SK-N-SH treated with all-trans-retinoic acid at 6 μM for 48 hours (cell line): ENCODE measurements at regions not wholly inside any gene's neighbourhood (a gene's known extent, or its start where the extent isn't known, plus 50 kb on each side); places are given as distances from the start of the nearest gene placed in this dataset.
A peak's percentile ranks its signal among the peaks of the same experiment; 100 is the strongest.

Experiments used
- ATAC-seq: fragments of 200-7000 bp; cut with Tn5 transposase; 3 replicates; pipeline ENCODE4 v1.9.1; 2020; ENCODE audit warnings: mild to moderate bottlenecking, moderate library complexity
- ARNTL ChIP-seq: fragments of 450-650 bp; formaldehyde crosslinking; IDR thresholded peaks from 2 replicates; pipeline ENCODE4 v1.5.0; 2020; ENCODE audit warnings: low read depth, mild to moderate bottlenecking, moderate library complexity, borderline replicate concordance
- BACH2 ChIP-seq: fragments of 250-450 bp; sonication (Bioruptor Pico); IDR thresholded peaks from 2 replicates; pipeline ENCODE4 v1.9.0; 2021; ENCODE audit warnings: mild to moderate bottlenecking, borderline replicate concordance
- GLIS3 ChIP-seq: fragments of 250-450 bp; sonication (Bioruptor Pico); IDR thresholded peaks from 2 replicates; pipeline ENCODE4 v1.5.0; 2020; ENCODE audit warnings: mild to moderate bottlenecking, moderate library complexity
- ISL1 ChIP-seq: fragments of 250-450 bp; sonication (Bioruptor Pico); IDR thresholded peaks from 2 replicates; pipeline ENCODE4 v2.1.2; 2022; ENCODE audit warnings: mild to moderate bottlenecking, moderate library complexity
- OSR1 ChIP-seq: fragments of 250-450 bp; sonication (Bioruptor Pico); IDR thresholded peaks from 2 replicates; pipeline ENCODE4 v1.8.0; 2022; ENCODE audit warnings: moderate library complexity, mild to moderate bottlenecking, inconsistent platforms
- RARB ChIP-seq: fragments of 250-450 bp; sonication (Bioruptor Pico); IDR thresholded peaks from 2 replicates; pipeline ENCODE4 v1.8.0; 2021; ENCODE audit warnings: mild to moderate bottlenecking, moderate library complexity
- SNAI2 ChIP-seq: fragments of 250-450 bp; sonication (Bioruptor Pico); IDR thresholded peaks from 2 replicates; pipeline ENCODE4 v1.5.0; 2020; ENCODE audit warnings: mild to moderate bottlenecking, moderate library complexity
- TCF4 ChIP-seq: fragments of 250-450 bp; sonication (Bioruptor Pico); IDR thresholded peaks from 2 replicates; pipeline ENCODE4 v1.8.0; 2021; ENCODE audit warnings: mild to moderate bottlenecking, moderate library complexity, borderline replicate concordance
- TOX ChIP-seq: fragments of 250-450 bp; sonication (Bioruptor Pico); IDR thresholded peaks from 2 replicates; pipeline ENCODE4 v1.8.0; 2021; ENCODE audit warnings: mild to moderate bottlenecking, moderate library complexity, borderline replicate concordance
- ZC3H10 ChIP-seq: fragments of 250-450 bp; sonication (Bioruptor Pico); IDR thresholded peaks from 2 replicates; pipeline ENCODE4 v1.5.1; 2021; ENCODE audit warnings: mild to moderate bottlenecking, moderate library complexity
- ZFP3 ChIP-seq: fragments of 250-450 bp; sonication (Bioruptor Pico); IDR thresholded peaks from 2 replicates; pipeline ENCODE4 v1.5.0; 2020; ENCODE audit warnings: mild to moderate bottlenecking, moderate library complexity
- ZFP30 ChIP-seq: fragments of 450-650 bp; formaldehyde crosslinking; IDR thresholded peaks from 2 replicates; pipeline ENCODE4 v1.5.0; 2022; ENCODE audit warnings: mild to moderate bottlenecking, moderate library complexity
- ZNF565 ChIP-seq: fragments of 450-650 bp; formaldehyde crosslinking; conservative IDR thresholded peaks from 2 replicates; pipeline ENCODE4 v1.5.0; 2020; ENCODE audit warnings: low read depth, mild to moderate bottlenecking, moderate library complexity
- ZNF70 ChIP-seq: fragments of 450-650 bp; formaldehyde crosslinking; IDR thresholded peaks from 2 replicates; pipeline ENCODE4 v1.5.0; 2020; ENCODE audit warnings: mild to moderate bottlenecking, moderate library complexity
- ZNF8 ChIP-seq: fragments of 450-650 bp; formaldehyde crosslinking; IDR thresholded peaks from 2 replicates; pipeline ENCODE4 v1.5.0; 2020; ENCODE audit warnings: mild to moderate bottlenecking, moderate library complexity
- TF ChIP-seq, protein P1 (sequence below): fragments of 250-450 bp; sonication (Bioruptor Pico); IDR thresholded peaks from 2 replicates; pipeline ENCODE4 v1.8.0; 2021; ENCODE audit warnings: low read depth, mild to moderate bottlenecking, moderate library complexity, borderline replicate concordance
- TF ChIP-seq, protein P2 (sequence below): fragments of 250-450 bp; sonication (Bioruptor Pico); IDR thresholded peaks from 2 replicates; pipeline ENCODE4 v1.5.1; 2020; ENCODE audit warnings: low read depth, mild to moderate bottlenecking, moderate library complexity
- TF ChIP-seq, protein P3 (sequence below): fragments of 250-450 bp; sonication (Bioruptor Pico); IDR thresholded peaks from 2 replicates; pipeline ENCODE4 v1.5.0; 2020; ENCODE audit warnings: mild to moderate bottlenecking, moderate library complexity
- TF ChIP-seq, protein P4 (sequence below): fragments of 250-450 bp; sonication (Bioruptor Pico); IDR thresholded peaks from 2 replicates; pipeline ENCODE4 v1.5.1; 2021; ENCODE audit warnings: mild to moderate bottlenecking, moderate library complexity
- TF ChIP-seq, protein P5 (sequence below): fragments of 250-450 bp; sonication (Bioruptor Pico); IDR thresholded peaks from 2 replicates; pipeline ENCODE4 v1.8.0; 2020; ENCODE audit warnings: mild to moderate bottlenecking, moderate library complexity, borderline replicate concordance

DNA sequence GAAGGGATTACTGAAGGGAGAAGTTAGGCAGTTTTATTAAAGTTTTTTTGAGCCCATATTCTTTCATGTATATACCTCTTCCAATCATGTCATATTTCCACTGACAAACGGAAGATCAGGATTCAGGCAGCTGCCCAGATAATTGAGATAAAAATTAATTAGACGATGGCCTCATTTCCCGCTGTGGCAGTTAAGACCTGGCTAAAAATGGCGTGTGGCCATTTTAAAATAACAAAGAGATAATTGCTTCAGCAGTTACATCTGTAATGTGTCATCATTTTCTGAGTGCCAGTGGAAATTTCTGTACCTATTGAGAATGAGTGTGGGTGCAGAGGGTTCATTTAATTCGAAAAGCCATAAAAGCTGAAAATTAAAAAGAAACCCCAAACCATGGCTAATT lies 215.1 kb downstream of the STK31 start:
- no peak for TF ChIP-seq BACH2
- peak; percentile 2; the same call in 1 of the 2 replicates for TF ChIP-seq ZNF8 (CRISPR knock-in tag)
- TF ChIP-seq, protein P1, sequence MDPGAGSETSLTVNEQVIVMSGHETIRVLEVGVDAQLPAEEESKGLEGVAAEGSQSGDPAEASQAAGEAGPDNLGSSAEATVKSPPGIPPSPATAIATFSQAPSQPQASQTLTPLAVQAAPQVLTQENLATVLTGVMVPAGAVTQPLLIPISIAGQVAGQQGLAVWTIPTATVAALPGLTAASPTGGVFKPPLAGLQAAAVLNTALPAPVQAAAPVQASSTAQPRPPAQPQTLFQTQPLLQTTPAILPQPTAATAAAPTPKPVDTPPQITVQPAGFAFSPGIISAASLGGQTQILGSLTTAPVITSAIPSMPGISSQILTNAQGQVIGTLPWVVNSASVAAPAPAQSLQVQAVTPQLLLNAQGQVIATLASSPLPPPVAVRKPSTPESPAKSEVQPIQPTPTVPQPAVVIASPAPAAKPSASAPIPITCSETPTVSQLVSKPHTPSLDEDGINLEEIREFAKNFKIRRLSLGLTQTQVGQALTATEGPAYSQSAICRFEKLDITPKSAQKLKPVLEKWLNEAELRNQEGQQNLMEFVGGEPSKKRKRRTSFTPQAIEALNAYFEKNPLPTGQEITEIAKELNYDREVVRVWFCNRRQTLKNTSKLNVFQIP (CRISPR knock-in tag), result no peak
- ATAC-seq, result no peak; the same call in 2 of the 3 replicates

DNA sequence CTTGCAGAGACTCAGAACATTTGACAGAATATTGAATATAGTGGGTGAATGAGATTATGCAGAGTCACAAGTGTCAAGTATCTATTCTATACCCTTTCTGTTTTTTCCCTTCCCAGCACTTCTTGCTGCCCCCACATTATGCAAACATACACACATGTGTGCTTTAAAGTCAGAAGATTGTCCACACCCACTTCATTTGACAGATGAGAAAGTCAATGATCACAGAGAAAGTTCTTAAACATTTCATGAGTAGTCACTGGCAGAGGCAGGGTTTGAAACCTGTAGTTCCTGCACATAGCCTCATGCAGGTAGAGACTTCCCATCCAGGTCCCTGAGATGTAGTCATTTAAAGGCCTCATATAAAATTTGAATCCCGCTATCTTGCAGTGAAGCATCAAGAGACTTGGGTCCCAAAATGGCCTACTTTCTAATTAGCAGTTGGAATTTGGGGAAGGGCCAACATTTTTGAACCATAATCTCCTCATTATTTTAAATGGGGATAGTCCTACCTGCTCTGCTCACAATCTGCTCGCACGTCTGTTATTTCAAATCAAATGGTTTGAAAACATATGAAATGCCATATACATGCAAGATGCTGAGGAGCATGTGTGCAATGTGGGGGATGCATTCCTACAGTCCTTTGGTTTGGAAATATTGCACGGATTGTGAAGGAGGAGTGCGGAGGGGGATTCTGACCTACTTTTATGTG lies 217.8 kb downstream of the STK31 start:
- no peak for ATAC-seq
- TF ChIP-seq, protein P2, sequence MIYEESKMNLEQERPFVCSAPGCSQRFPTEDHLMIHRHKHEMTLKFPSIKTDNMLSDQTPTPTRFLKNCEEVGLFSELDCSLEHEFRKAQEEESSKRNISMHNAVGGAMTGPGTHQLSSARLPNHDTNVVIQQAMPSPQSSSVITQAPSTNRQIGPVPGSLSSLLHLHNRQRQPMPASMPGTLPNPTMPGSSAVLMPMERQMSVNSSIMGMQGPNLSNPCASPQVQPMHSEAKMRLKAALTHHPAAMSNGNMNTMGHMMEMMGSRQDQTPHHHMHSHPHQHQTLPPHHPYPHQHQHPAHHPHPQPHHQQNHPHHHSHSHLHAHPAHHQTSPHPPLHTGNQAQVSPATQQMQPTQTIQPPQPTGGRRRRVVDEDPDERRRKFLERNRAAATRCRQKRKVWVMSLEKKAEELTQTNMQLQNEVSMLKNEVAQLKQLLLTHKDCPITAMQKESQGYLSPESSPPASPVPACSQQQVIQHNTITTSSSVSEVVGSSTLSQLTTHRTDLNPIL (CRISPR knock-in tag), result no peak
- TF ChIP-seq ZC3H10 (CRISPR knock-in tag) (no peak), ZFP3 (CRISPR knock-in tag) (no peak), ZNF565 (CRISPR knock-in tag) (no peak), BACH2 (no peak), ZNF8 (CRISPR knock-in tag) (no peak), ZNF70 (no peak), RARB (CRISPR knock-in tag) (no peak), ZFP30 (CRISPR knock-in tag) (no peak), TCF4 (CRISPR knock-in tag) (no peak), ARNTL (CRISPR knock-in tag) (no peak), SNAI2 (no peak), GLIS3 (CRISPR knock-in tag) (no peak), OSR1 (CRISPR knock-in tag) (no peak), ISL1 (CRISPR knock-in tag) (no peak), TOX (CRISPR knock-in tag) (no peak)
- TF ChIP-seq, protein P3, sequence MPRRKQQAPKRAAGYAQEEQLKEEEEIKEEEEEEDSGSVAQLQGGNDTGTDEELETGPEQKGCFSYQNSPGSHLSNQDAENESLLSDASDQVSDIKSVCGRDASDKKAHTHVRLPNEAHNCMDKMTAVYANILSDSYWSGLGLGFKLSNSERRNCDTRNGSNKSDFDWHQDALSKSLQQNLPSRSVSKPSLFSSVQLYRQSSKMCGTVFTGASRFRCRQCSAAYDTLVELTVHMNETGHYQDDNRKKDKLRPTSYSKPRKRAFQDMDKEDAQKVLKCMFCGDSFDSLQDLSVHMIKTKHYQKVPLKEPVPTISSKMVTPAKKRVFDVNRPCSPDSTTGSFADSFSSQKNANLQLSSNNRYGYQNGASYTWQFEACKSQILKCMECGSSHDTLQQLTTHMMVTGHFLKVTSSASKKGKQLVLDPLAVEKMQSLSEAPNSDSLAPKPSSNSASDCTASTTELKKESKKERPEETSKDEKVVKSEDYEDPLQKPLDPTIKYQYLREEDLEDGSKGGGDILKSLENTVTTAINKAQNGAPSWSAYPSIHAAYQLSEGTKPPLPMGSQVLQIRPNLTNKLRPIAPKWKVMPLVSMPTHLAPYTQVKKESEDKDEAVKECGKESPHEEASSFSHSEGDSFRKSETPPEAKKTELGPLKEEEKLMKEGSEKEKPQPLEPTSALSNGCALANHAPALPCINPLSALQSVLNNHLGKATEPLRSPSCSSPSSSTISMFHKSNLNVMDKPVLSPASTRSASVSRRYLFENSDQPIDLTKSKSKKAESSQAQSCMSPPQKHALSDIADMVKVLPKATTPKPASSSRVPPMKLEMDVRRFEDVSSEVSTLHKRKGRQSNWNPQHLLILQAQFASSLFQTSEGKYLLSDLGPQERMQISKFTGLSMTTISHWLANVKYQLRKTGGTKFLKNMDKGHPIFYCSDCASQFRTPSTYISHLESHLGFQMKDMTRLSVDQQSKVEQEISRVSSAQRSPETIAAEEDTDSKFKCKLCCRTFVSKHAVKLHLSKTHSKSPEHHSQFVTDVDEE, result no peak
- TF ChIP-seq, protein P1 (CRISPR knock-in tag), result no peak
- TF ChIP-seq, protein P4, sequence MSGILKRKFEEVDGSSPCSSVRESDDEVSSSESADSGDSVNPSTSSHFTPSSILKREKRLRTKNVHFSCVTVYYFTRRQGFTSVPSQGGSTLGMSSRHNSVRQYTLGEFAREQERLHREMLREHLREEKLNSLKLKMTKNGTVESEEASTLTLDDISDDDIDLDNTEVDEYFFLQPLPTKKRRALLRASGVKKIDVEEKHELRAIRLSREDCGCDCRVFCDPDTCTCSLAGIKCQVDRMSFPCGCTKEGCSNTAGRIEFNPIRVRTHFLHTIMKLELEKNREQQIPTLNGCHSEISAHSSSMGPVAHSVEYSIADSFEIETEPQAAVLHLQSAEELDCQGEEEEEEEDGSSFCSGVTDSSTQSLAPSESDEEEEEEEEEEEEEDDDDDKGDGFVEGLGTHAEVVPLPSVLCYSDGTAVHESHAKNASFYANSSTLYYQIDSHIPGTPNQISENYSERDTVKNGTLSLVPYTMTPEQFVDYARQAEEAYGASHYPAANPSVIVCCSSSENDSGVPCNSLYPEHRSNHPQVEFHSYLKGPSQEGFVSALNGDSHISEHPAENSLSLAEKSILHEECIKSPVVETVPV (CRISPR knock-in tag), result no peak
- TF ChIP-seq, protein P5, sequence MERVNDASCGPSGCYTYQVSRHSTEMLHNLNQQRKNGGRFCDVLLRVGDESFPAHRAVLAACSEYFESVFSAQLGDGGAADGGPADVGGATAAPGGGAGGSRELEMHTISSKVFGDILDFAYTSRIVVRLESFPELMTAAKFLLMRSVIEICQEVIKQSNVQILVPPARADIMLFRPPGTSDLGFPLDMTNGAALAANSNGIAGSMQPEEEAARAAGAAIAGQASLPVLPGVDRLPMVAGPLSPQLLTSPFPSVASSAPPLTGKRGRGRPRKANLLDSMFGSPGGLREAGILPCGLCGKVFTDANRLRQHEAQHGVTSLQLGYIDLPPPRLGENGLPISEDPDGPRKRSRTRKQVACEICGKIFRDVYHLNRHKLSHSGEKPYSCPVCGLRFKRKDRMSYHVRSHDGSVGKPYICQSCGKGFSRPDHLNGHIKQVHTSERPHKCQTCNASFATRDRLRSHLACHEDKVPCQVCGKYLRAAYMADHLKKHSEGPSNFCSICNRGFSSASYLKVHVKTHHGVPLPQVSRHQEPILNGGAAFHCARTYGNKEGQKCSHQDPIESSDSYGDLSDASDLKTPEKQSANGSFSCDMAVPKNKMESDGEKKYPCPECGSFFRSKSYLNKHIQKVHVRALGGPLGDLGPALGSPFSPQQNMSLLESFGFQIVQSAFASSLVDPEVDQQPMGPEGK (CRISPR knock-in tag), result no peak
